Kidney (tissue), 13 donors: ENCODE measurements at regions not wholly inside any gene's neighbourhood (a gene's known extent, or its start where the extent isn't known, plus 50 kb on each side); places are given as distances from the start of the nearest gene placed in this dataset.

Source experiments
- DNase-seq, 5 donors: peaks; one replicate each; pipeline ENCODE4 v3.0.0-alpha.2; 2013 to 2020
- FAIRE-seq: peaks from 2 replicates; lab custom pipeline; 2012; peaks lifted over from hg19 to GRCh38; lab: Jason Lieb, UNC
- H3K27ac ChIP-seq, 2 donors: one replicate each; pipeline ENCODE4 v1.7.0; 2013; ENCODE audit warnings: low read depth in 2 of 2, low read length in 2 of 2, inconsistent platforms in 1 of 2
- H3K27me3 ChIP-seq: one replicate; pipeline ENCODE4 v1.7.1; 2013; ENCODE audit warnings: low read length, inconsistent platforms; ENCODE audit not compliant: control insufficient read depth, insufficient read depth
- H3K36me3 ChIP-seq, 3 donors: one replicate each; pipeline versions ENCODE4 v1.7.0 to v1.7.1; 2013; ENCODE audit warnings: low read length in 3 of 3, control low read depth in 1 of 3, inconsistent platforms in 1 of 3; ENCODE audit not compliant: insufficient read depth in 3 of 3, control insufficient read depth in 2 of 3
- H3K4me1 ChIP-seq, 3 donors: one replicate each; pipeline versions ENCODE4 v1.7.0 to v1.7.1; 2013; ENCODE audit warnings: low read length in 3 of 3, inconsistent platforms in 1 of 3, low read depth in 1 of 3; ENCODE audit not compliant: control insufficient read depth in 2 of 3, insufficient read depth in 2 of 3
- H3K4me3 ChIP-seq, 3 donors: one replicate each; pipeline versions ENCODE4 v1.7.0 to v1.8.1; 2013; ENCODE audit warnings: low read length in 3 of 3, control low read depth in 1 of 3, inconsistent platforms in 1 of 3
- H3K9ac ChIP-seq, 3 donors: one replicate each; pipeline versions ENCODE4 v1.7.0 to v1.7.1; 2013; ENCODE audit warnings: low read length in 3 of 3, control low read depth in 1 of 3, inconsistent platforms in 1 of 3
- H3K9me3 ChIP-seq, 3 donors: one replicate each; pipeline versions ENCODE4 v1.7.0 to v1.7.1; 2013; ENCODE audit warnings: low read length in 3 of 3, control low read depth in 1 of 3, inconsistent platforms in 1 of 3; ENCODE audit not compliant: control insufficient read depth in 2 of 3, insufficient read depth in 1 of 3
- CTCF ChIP-seq: IDR thresholded peaks from 3 replicates; pipeline ENCODE4 v1.5.1; 2012; ENCODE audit warnings: mild to moderate bottlenecking, moderate library complexity, borderline replicate concordance; ENCODE audit not compliant: insufficient read depth; ENCODE audit errors: extremely low read depth
- intact Hi-C: fragments of 100-400 bp; cut with DNase I; formaldehyde crosslinking; loops from one replicate; pipeline ENCODE4 v1.11.1; 2022
- donor health status: control.
- donor health status: control.
- donor health status: control.
- donor health status: control.
- donor health status: control.
- donor health status: DM: yes; HTN: yes; CAD: no.
- donor health status: Normal renal cell carcinoma (clear cell type).

- no peaks in the 10 kb centered on the region for H3K9me3 ChIP-seq
- H3K27ac ChIP-seq: no peak overlapping the region
- H3K9ac ChIP-seq: no peak overlapping the region
- DNase-seq (no peak), FAIRE-seq (no peak)
- no peak overlapping the region for H3K4me3 ChIP-seq
- intact Hi-C loops: no loop called here
- no peak for TF ChIP-seq CTCF
- H3K27me3 ChIP-seq: no peaks in the 10 kb centered on the region
- H3K4me1 ChIP-seq: no peaks in the 10 kb centered on the region
- H3K36me3 ChIP-seq: no peaks in the 10 kb centered on the region
Measured at GRCh38 chr18:59960272-59960671, 60.5 kb downstream of the PMAIP1 start.

- intact Hi-C loops: no loop called here
- H3K9me3 ChIP-seq: no peaks in the 10 kb centered on the region
- H3K9ac ChIP-seq: no peak overlapping the region
- DNase-seq: no peak
- FAIRE-seq: no peak
- no peak for TF ChIP-seq CTCF
- no peak overlapping the region for H3K27ac ChIP-seq
- no peaks in the 10 kb centered on the region for H3K27me3 ChIP-seq
- H3K4me1 ChIP-seq: no peaks in the 10 kb centered on the region
- H3K4me3 ChIP-seq: no peak overlapping the region
- no peaks in the 10 kb centered on the region for H3K36me3 ChIP-seq
Measured at GRCh38 chr18:59959606-59960005, 59.8 kb downstream of the PMAIP1 start.

- H3K36me3 ChIP-seq: no peaks in the 10 kb centered on the region
- no peak overlapping the region for H3K27ac ChIP-seq
- no peaks in the 10 kb centered on the region for H3K9me3 ChIP-seq
- no peak overlapping the region for H3K9ac ChIP-seq
- no peak for TF ChIP-seq CTCF
- no peak for DNase-seq
- H3K27me3 ChIP-seq: no peaks in the 10 kb centered on the region
- no peak overlapping the region for H3K4me3 ChIP-seq
- H3K4me1 ChIP-seq: no peaks in the 10 kb centered on the region
- FAIRE-seq: no peak
- intact Hi-C loops: no loop called here
Measured at GRCh38 chr18:59959073-59959472, 59.3 kb downstream of the PMAIP1 start.

- intact Hi-C loops: no loop called here
- no peaks in the 10 kb centered on the region for H3K4me1 ChIP-seq
- no peak overlapping the region for H3K4me3 ChIP-seq
- H3K9me3 ChIP-seq: no peaks in the 10 kb centered on the region
- no peaks in the 10 kb centered on the region for H3K36me3 ChIP-seq
- no peaks in the 10 kb centered on the region for H3K27me3 ChIP-seq
- peak in 4 of 5 donors; percentile 61 to 79 (median 68) for DNase-seq
- no peak overlapping the region for H3K9ac ChIP-seq
- TF ChIP-seq CTCF: no peak
- FAIRE-seq: no peak
- H3K27ac ChIP-seq: no peak overlapping the region
Measured at GRCh38 chr18:59957957-59958356, 58.2 kb downstream of the PMAIP1 start.
